H1 (cell line): ENCODE measurements at regions not wholly inside any gene's neighbourhood (a gene's known extent, or its start where the extent isn't known, plus 50 kb on each side); places are given as distances from the start of the nearest gene placed in this dataset.

Source experiments
- CHD7 ChIP-seq: fragments of 300-600 bp; sonication (generic); IDR thresholded peaks from 2 replicates; pipeline ENCODE4 v1.7.1; 2012; ENCODE audit warnings: low read length, moderate library complexity, mild to moderate bottlenecking, inconsistent platforms; ENCODE audit not compliant: insufficient replicate concordance
- EGR1 ChIP-seq: IDR thresholded peaks from 2 replicates; pipeline ENCODE4 v1.6.1; 2011; ENCODE audit warnings: low read depth, low read length, borderline replicate concordance
- POU5F1 ChIP-seq: IDR thresholded peaks from 2 replicates; pipeline ENCODE4 v1.6.1; 2011; ENCODE audit warnings: low read depth, mild to moderate bottlenecking, low read length, moderate library complexity
- SIX5 ChIP-seq: IDR thresholded peaks from 2 replicates; pipeline ENCODE4 v1.6.1; 2011; ENCODE audit warnings: mild to moderate bottlenecking, low read depth, low read length
- SRF ChIP-seq: IDR thresholded peaks from 2 replicates; pipeline ENCODE4 v1.6.1; 2011; ENCODE audit warnings: mild to moderate bottlenecking, low read depth, low read length, moderate library complexity
- TCF12 ChIP-seq: IDR thresholded peaks from 2 replicates; pipeline ENCODE4 v1.6.1; 2011; ENCODE audit warnings: low read depth, mild to moderate bottlenecking, low read length
- USF2 ChIP-seq: IDR thresholded peaks from 2 replicates; pipeline ENCODE4 v1.6.1; 2011; ENCODE audit warnings: low read length, improper control_type of control experiment
- YY1 ChIP-seq: IDR thresholded peaks from 2 replicates; pipeline ENCODE4 v1.6.1; 2011; ENCODE audit warnings: low read depth, mild to moderate bottlenecking, low read length
- ZNF274 ChIP-seq: IDR thresholded peaks from 2 replicates; pipeline ENCODE4 v1.7.0; 2012; ENCODE audit warnings: low read length, borderline replicate concordance; ENCODE audit errors: extremely low read depth
- TF ChIP-seq, protein P1 (sequence below): IDR thresholded peaks from 2 replicates; pipeline ENCODE4 v1.6.1; 2011; ENCODE audit warnings: low read depth, mild to moderate bottlenecking, low read length; ENCODE audit not compliant: insufficient read depth

- TF ChIP-seq CHD7 (no peak), SIX5 (no peak), YY1 (no peak), ZNF274 (no peak), POU5F1 (no peak), TCF12 (no peak), SRF (no peak), USF2 (no peak), EGR1 (no peak)
- TF ChIP-seq, protein P1, sequence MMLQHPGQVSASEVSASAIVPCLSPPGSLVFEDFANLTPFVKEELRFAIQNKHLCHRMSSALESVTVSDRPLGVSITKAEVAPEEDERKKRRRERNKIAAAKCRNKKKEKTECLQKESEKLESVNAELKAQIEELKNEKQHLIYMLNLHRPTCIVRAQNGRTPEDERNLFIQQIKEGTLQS = no peak
These were observed 144.4 kb upstream of the ETS2 start (continued) for GRCh38 chr21:38661197-38661871.
